ENCODE measurements at regions not wholly inside any gene's neighbourhood (a gene's known extent, or its start where the extent isn't known, plus 50 kb on each side); places are given as distances from the start of the nearest gene placed in this dataset.

DNA sequence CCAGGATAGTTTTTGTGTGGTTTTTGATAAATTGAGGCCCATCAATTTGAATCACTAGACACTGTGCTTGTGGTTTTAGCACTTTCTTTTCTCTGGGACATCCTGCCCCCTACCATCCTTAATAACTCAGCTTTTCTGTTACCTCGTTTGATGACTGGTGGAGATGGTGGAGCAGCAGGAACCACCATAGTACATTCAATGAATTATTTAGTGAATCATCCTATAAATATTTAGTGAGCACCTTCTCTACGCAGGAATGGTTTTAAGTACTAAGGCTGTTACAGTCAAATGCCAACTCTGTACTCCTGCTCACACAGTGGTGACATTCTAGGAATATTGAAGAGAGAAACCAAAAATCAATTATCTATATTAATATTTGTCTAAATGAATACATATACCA, 585.2 kb downstream of the HAO1 start:
- Mint-ChIP-seq H3K9me3 (peaks cover 11 to 25% (median 13%) of the 10 kb centered on the region in 3 donors), H3K36me3 (no peaks in the 10 kb centered on the region), H3K4me1 (no peaks in the 10 kb centered on the region), H3K27me3 (no peaks in the 10 kb centered on the region), H3K4me3 (no peak overlapping the region), H3K27ac (no peak overlapping the region)
- WGBS (ENCODE audit: insufficient coverage): no CpG with 5 or more reads among the region's 2 CpGs
- DNase-seq (no peak), ATAC-seq (replicated peaks in 1 of 4) (no peak)
- Histone ChIP-seq H3K27ac (ENCODE audit: low read length) (no peak overlapping the region), H3K4me1 (ENCODE audit: control insufficient read depth in 1 of 2, extremely low read depth in 1 of 2, insufficient read depth in 2 of 2, low read length in 2 of 2) (no peaks in the 10 kb centered on the region), H3K9me3 (no peaks in the 10 kb centered on the region), H3K36me3 (ENCODE audit: control insufficient read depth in 2 of 2, extremely low read depth in 1 of 2, insufficient read depth in 1 of 2, low read length in 1 of 2) (no peaks in the 10 kb centered on the region), H3K27me3 (replicated peaks in 1 of 2; ENCODE audit: control insufficient read depth in 2 of 2, extremely low read depth in 1 of 2, insufficient read depth in 2 of 2, low read length in 1 of 2) (peaks cover 0 to 4% of the 10 kb centered on the region in 2 experiments), H3K4me3 (ENCODE audit: control insufficient read depth in 1 of 2, extremely low read depth in 1 of 2, low read length in 1 of 2) (no peak overlapping the region)
- POLR2A ChIA-PET: no interaction called here
- CTCF ChIA-PET: no interaction called here

DNA sequence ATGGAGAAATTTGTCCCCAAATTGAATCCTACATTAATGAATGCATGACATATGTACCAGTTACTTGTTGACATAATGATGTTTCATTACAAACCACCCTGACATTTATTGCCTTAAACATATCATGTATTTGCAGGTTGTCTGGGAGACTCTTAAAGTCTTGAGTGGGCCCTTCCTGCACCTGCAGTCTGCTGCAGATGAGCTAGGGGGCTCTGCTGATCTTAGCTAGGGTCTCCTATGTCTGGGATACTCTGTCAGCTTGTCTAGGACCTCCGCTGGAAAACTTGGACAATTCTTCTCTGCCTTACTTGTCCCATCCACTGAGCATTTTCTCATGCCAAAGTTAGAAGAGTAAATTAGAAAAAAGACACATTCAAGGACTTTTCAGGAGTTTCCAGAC, 581.6 kb downstream of the HAO1 start:
- Histone ChIP-seq H3K36me3 (ENCODE audit: control insufficient read depth in 2 of 2, extremely low read depth in 1 of 2, insufficient read depth in 1 of 2, low read length in 1 of 2) (no peaks in the 10 kb centered on the region), H3K27ac (ENCODE audit: low read length) (no peak overlapping the region), H3K9me3 (no peaks in the 10 kb centered on the region), H3K27me3 (replicated peaks in 1 of 2; ENCODE audit: control insufficient read depth in 2 of 2, extremely low read depth in 1 of 2, insufficient read depth in 2 of 2, low read length in 1 of 2) (no peaks in the 10 kb centered on the region), H3K4me1 (ENCODE audit: control insufficient read depth in 1 of 2, extremely low read depth in 1 of 2, insufficient read depth in 2 of 2, low read length in 2 of 2) (no peaks in the 10 kb centered on the region), H3K4me3 (ENCODE audit: control insufficient read depth in 1 of 2, extremely low read depth in 1 of 2, low read length in 1 of 2) (no peak overlapping the region)
- ChIA-PET CTCF (no interaction called here), POLR2A (no interaction called here)
- Mint-ChIP-seq H3K4me1 (no peaks in the 10 kb centered on the region), H3K9me3 (peaks cover 4 to 17% (median 7%) of the 10 kb centered on the region in 3 donors), H3K27me3 (no peaks in the 10 kb centered on the region), H3K27ac (no peak overlapping the region), H3K4me3 (no peak overlapping the region), H3K36me3 (no peaks in the 10 kb centered on the region)
- DNase-seq (no peak), ATAC-seq (replicated peaks in 1 of 4) (no peak)
- WGBS (ENCODE audit: insufficient coverage): no CpG with 5 or more reads among the region's 1 CpG

DNA sequence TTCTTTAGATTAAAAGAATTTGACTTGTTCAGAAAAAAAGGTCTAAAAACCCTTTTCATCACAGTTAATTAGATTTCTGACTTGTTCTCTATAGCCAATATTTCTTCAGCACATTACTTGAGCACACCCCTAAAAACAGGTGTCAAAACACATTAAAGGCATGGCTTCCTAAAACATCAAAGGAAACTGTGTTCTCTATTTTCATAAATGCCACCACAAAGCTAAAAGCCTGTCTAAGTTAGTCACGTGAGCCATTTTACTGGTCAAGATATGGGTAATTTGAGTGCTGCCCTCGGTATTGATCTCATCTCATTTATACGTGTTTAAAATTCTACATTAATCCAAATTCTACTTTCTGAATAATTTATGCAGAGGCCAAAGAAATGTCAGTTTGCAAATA, 580.5 kb downstream of the HAO1 start:
- H3K4me1 ChIP-seq (ENCODE audit: control insufficient read depth in 1 of 2, extremely low read depth in 1 of 2, insufficient read depth in 2 of 2, low read length in 2 of 2): no peaks in the 10 kb centered on the region
- H3K27ac ChIP-seq (ENCODE audit: low read length): no peak overlapping the region
- Mint-ChIP-seq H3K4me1 (no peaks in the 10 kb centered on the region), H3K27me3 (no peaks in the 10 kb centered on the region), H3K9me3 (peaks cover 9 to 14% (median 13%) of the 10 kb centered on the region in 3 donors), H3K36me3 (no peaks in the 10 kb centered on the region), H3K4me3 (no peak overlapping the region), H3K27ac (no peak overlapping the region)
- no peaks in the 10 kb centered on the region for H3K27me3 ChIP-seq (replicated peaks in 1 of 2; ENCODE audit: control insufficient read depth in 2 of 2, extremely low read depth in 1 of 2, insufficient read depth in 2 of 2, low read length in 1 of 2)
- H3K9me3 ChIP-seq: no peaks in the 10 kb centered on the region
- no peak overlapping the region for H3K4me3 ChIP-seq (ENCODE audit: control insufficient read depth in 1 of 2, extremely low read depth in 1 of 2, low read length in 1 of 2)
- no peak for ATAC-seq (replicated peaks in 1 of 4)
- DNase-seq: no peak
- no peaks in the 10 kb centered on the region for H3K36me3 ChIP-seq (ENCODE audit: control insufficient read depth in 2 of 2, extremely low read depth in 1 of 2, insufficient read depth in 1 of 2, low read length in 1 of 2)
- ChIA-PET CTCF (no interaction called here), POLR2A (no interaction called here)
- no CpG with 5 or more reads among the region's 3 CpGs for WGBS (ENCODE audit: insufficient coverage)

DNA sequence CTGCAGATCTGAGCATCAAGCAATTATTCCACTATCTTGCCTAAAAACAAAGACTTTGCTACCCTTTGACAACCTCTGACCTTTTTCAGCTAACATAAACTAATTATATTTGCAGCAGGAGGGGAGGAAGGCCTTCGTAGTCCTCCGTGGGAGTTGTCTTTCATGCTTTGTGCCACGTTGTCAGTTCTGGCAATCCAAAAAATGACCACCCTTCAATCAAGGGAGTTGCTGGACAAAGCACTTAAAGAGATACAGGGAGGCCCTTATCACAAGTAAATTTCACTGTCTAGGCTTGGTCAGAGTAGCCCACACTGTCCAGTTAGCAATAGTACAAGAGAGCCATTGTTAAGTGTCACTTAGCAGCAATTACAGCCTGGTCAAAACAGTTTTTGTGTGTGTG, 578.9 kb downstream of the HAO1 start:
- Mint-ChIP-seq H3K27me3 (no peaks in the 10 kb centered on the region), H3K27ac (no peak overlapping the region), H3K4me1 (no peaks in the 10 kb centered on the region), H3K36me3 (no peaks in the 10 kb centered on the region), H3K4me3 (no peak overlapping the region), H3K9me3 (peaks cover 6 to 19% (median 13%) of the 10 kb centered on the region in 3 donors)
- no CpG with 5 or more reads among the region's 3 CpGs for WGBS (ENCODE audit: insufficient coverage)
- CTCF ChIA-PET: no interaction called here
- ATAC-seq (replicated peaks in 1 of 4): no peak
- no peak overlapping the region for H3K4me3 ChIP-seq (ENCODE audit: control insufficient read depth in 1 of 2, extremely low read depth in 1 of 2, low read length in 1 of 2)
- DNase-seq: no peak
- no peak overlapping the region for H3K27ac ChIP-seq (ENCODE audit: low read length)
- H3K36me3 ChIP-seq (ENCODE audit: control insufficient read depth in 2 of 2, extremely low read depth in 1 of 2, insufficient read depth in 1 of 2, low read length in 1 of 2): no peaks in the 10 kb centered on the region
- H3K4me1 ChIP-seq (ENCODE audit: control insufficient read depth in 1 of 2, extremely low read depth in 1 of 2, insufficient read depth in 2 of 2, low read length in 2 of 2): no peaks in the 10 kb centered on the region
- H3K9me3 ChIP-seq: no peaks in the 10 kb centered on the region
- H3K27me3 ChIP-seq (replicated peaks in 1 of 2; ENCODE audit: control insufficient read depth in 2 of 2, extremely low read depth in 1 of 2, insufficient read depth in 2 of 2, low read length in 1 of 2): no peaks in the 10 kb centered on the region
- POLR2A ChIA-PET: no interaction called here

DNA sequence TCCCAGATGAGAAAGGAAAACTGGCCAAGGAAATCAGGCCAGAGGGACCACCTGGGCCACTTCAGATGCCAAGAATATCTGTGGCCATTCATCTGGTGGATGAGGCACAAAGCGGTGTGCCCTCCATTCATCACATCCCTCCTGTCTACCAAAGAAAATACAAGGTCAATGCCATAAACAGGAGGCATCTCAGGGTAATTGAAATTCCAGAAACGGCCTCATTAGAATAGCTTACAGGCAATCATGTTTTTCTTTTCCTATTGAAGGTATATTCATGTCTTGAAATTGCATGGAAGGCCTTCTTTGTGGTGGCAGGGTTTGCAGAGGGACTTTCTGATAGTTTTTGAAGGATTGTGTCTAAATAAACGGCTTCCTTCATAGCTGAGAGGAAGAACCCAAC, 578.3 kb downstream of the HAO1 start:
- no peak for ATAC-seq (replicated peaks in 1 of 4)

DNA sequence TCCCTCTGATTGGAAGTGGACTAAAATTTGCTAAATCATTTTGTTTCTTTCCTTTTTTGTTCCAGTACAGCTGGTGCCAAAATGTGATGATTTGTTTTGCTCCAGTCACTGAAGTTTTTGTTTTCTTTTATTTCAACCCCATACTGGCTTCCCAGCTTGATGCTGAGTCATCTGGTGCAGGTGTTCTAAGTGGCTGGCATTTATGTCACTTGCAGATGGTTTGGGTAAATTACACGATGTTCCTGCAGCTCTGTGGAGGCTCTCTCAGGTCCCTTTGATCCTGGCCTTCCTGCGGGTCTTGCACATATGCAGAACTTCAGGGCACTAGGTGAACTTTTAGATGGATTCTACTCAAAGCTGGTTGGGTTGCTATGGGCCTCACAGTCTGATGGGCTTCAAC, 577.7 kb downstream of the HAO1 start:
- Mint-ChIP-seq H3K27me3 (no peaks in the 10 kb centered on the region), H3K4me1 (no peaks in the 10 kb centered on the region), H3K9me3 (peaks cover 6 to 19% (median 11%) of the 10 kb centered on the region in 3 donors), H3K36me3 (no peaks in the 10 kb centered on the region), H3K27ac (no peak overlapping the region), H3K4me3 (no peak overlapping the region)
- no peak overlapping the region for H3K27ac ChIP-seq (ENCODE audit: low read length)
- CTCF ChIA-PET: interaction anchor here in 1 of 2 donors (0.5 kb wide), 1 partner anchor 46 kb away, joined by 9 read pairs; no protein-coding TSS in a partner anchor
- H3K36me3 ChIP-seq (ENCODE audit: control insufficient read depth in 2 of 2, extremely low read depth in 1 of 2, insufficient read depth in 1 of 2, low read length in 1 of 2): no peaks in the 10 kb centered on the region
- no peak for ATAC-seq (replicated peaks in 1 of 4)
- POLR2A ChIA-PET: no interaction called here
- H3K27me3 ChIP-seq (replicated peaks in 1 of 2; ENCODE audit: control insufficient read depth in 2 of 2, extremely low read depth in 1 of 2, insufficient read depth in 2 of 2, low read length in 1 of 2): no peaks in the 10 kb centered on the region
- H3K4me1 ChIP-seq (ENCODE audit: control insufficient read depth in 1 of 2, extremely low read depth in 1 of 2, insufficient read depth in 2 of 2, low read length in 2 of 2): no peaks in the 10 kb centered on the region
- 22% methylated on average over 1 of the region's 2 CpGs for WGBS (ENCODE audit: insufficient coverage)
- H3K9me3 ChIP-seq: no peaks in the 10 kb centered on the region
- no peak overlapping the region for H3K4me3 ChIP-seq (ENCODE audit: control insufficient read depth in 1 of 2, extremely low read depth in 1 of 2, low read length in 1 of 2)
- DNase-seq: no peak

More for the DNA sequence above, 578.3 kb downstream of the HAO1 start:
- no peaks in the 10 kb centered on the region for H3K27me3 Mint-ChIP-seq
- Histone ChIP-seq H3K4me1 (ENCODE audit: control insufficient read depth in 1 of 2, extremely low read depth in 1 of 2, insufficient read depth in 2 of 2, low read length in 2 of 2) (no peaks in the 10 kb centered on the region), H3K27me3 (replicated peaks in 1 of 2; ENCODE audit: control insufficient read depth in 2 of 2, extremely low read depth in 1 of 2, insufficient read depth in 2 of 2, low read length in 1 of 2) (no peaks in the 10 kb centered on the region), H3K36me3 (ENCODE audit: control insufficient read depth in 2 of 2, extremely low read depth in 1 of 2, insufficient read depth in 1 of 2, low read length in 1 of 2) (no peaks in the 10 kb centered on the region), H3K27ac (ENCODE audit: low read length) (no peak overlapping the region), H3K4me3 (ENCODE audit: control insufficient read depth in 1 of 2, extremely low read depth in 1 of 2, low read length in 1 of 2) (no peak overlapping the region), H3K9me3 (no peaks in the 10 kb centered on the region)
- H3K9me3 Mint-ChIP-seq: peaks cover 6 to 19% (median 14%) of the 10 kb centered on the region in 3 donors
- POLR2A ChIA-PET: no interaction called here
- H3K27ac Mint-ChIP-seq: no peak overlapping the region
- no peak for DNase-seq
- no peaks in the 10 kb centered on the region for H3K4me1 Mint-ChIP-seq
- no peaks in the 10 kb centered on the region for H3K36me3 Mint-ChIP-seq
- CTCF ChIA-PET: no interaction called here
- no peak overlapping the region for H3K4me3 Mint-ChIP-seq
- WGBS (ENCODE audit: insufficient coverage): no CpG with 5 or more reads among the region's 3 CpGs

DNA sequence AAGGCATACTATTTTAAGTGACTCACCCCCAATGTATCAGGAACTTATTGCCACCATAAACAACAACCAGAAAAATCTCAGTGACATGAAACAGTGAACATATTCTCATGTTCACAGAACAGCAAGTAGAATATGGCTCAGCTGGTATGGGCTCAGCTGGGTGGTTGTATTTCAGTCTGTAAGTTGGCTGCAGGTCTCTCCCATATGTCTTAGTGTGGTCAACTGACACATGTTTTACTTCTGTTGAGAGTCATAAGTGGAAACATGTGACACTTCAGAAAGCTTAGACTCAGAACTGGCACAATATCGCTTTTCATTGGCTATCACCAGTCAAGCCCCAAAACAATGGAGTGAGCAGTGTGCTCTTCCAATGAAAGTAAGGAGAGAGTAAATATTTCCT, 574.1 kb downstream of the HAO1 start:
- Mint-ChIP-seq H3K27me3 (no peaks in the 10 kb centered on the region), H3K4me3 (no peak overlapping the region), H3K36me3 (no peaks in the 10 kb centered on the region), H3K9me3 (peaks cover 6 to 19% (median 7%) of the 10 kb centered on the region in 3 donors), H3K4me1 (no peaks in the 10 kb centered on the region), H3K27ac (no peak overlapping the region)
- ChIA-PET POLR2A (no interaction called here), CTCF (no interaction called here)
- no peaks in the 10 kb centered on the region for H3K9me3 ChIP-seq
- H3K4me1 ChIP-seq (ENCODE audit: control insufficient read depth in 1 of 2, extremely low read depth in 1 of 2, insufficient read depth in 2 of 2, low read length in 2 of 2): no peaks in the 10 kb centered on the region
- H3K4me3 ChIP-seq (ENCODE audit: control insufficient read depth in 1 of 2, extremely low read depth in 1 of 2, low read length in 1 of 2): no peak overlapping the region
- WGBS (ENCODE audit: insufficient coverage): no CpG with 5 or more reads among the region's 1 CpG
- DNase-seq (no peak), ATAC-seq (replicated peaks in 1 of 4) (no peak)
- peaks cover 0 to 2% of the 10 kb centered on the region in 2 experiments for H3K27me3 ChIP-seq (replicated peaks in 1 of 2; ENCODE audit: control insufficient read depth in 2 of 2, extremely low read depth in 1 of 2, insufficient read depth in 2 of 2, low read length in 1 of 2)
- no peak overlapping the region for H3K27ac ChIP-seq (ENCODE audit: low read length)
- H3K36me3 ChIP-seq (ENCODE audit: control insufficient read depth in 2 of 2, extremely low read depth in 1 of 2, insufficient read depth in 1 of 2, low read length in 1 of 2): no peaks in the 10 kb centered on the region

Measured in T-cell (primary cell).